DMS 273 treated with DMSO at 0.1 percent for 48 hours (cell line): ENCODE measurements at regions not wholly inside any gene's neighbourhood (a gene's known extent, or its start where the extent isn't known, plus 50 kb on each side); places are given as distances from the start of the nearest gene placed in this dataset.

Experiments used
- DNase-seq: peaks from one replicate; lab custom pipeline; 2025; lab: John Stamatoyannopoulos, UW

DNA sequence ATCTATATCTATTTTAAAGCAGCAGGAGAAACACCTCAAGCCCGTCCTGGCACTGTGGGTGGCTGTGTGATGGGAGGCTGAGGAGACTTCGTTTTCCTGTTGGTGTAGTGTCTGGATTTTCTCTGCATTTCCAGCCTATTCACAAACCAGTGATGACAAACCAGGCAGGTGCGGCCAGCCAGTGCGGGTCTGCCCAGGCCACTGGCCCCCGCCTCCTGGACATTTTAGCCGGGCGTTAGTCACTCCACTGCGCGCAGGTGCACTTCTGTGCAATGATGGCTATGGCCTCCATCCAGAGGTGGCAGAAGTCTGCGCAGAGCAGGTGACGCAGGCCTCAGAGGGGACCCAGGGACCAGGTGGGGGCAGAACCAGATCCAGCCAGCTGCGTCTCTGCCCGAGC, 64.9 kb upstream of the PITRM1 start:
- no peak for DNase-seq

DNA sequence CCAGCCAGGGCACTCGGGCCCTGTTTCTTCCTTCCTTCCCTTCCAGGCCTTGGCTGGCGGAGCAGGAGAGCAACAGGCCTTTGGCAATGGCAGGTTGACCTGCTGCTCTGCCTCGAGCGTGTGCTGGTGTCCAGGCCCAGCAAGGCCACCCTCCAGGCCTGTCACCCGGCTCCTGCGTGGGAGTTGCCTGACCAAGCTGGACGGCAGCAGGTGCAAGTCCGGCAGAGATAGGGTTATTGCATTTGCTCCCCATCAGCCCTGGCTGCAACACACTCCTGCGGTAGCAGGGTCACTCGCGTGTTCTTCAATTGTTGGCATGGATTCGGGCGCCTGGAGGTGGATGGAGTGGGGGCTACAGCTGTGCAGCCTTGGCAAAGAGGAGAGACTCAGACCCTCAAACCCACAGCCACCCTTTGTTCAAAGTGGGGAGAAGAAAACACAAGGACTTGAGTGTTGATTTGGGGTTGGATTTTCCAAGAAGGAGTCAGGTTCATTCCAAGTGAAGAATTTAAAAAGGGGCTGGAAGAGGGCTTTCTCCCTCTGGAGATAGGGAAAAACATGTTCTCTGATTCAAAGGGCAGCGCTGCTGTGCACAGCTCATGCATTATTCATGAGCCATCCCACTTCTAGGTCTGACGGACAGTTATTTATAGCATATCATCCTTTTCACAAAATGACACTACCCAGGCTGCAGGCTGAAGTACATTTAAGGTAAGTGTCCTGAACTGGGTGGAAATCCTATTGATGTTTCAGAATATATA, 64.2 kb upstream of the PITRM1 start:
- no peak for DNase-seq

DNA sequence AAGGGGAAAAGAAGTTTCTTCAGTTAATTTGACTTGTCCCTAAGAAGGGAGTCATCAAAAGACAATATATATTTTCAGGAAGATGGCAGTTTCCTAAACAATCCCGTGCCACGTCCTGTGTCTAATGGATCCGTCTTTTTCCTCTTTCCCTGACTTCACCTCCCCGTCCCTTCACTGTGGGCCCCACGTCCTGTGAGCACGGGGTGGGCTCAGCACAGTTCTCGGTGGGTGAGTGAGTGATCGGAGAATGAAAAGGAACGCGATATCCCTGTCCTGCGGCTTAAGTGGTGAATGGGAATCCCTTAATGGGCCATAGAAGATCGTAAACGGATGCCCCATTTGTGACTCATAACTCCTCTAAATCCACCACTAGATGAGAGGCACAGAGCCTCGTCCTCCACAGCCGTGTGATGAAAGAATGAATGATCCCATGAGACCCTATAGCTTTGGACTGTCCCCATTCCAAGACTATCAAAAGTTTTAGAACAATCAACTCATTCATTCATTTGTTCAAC, 63.5 kb upstream of the PITRM1 start:
- DNase-seq, result no peak

DNA sequence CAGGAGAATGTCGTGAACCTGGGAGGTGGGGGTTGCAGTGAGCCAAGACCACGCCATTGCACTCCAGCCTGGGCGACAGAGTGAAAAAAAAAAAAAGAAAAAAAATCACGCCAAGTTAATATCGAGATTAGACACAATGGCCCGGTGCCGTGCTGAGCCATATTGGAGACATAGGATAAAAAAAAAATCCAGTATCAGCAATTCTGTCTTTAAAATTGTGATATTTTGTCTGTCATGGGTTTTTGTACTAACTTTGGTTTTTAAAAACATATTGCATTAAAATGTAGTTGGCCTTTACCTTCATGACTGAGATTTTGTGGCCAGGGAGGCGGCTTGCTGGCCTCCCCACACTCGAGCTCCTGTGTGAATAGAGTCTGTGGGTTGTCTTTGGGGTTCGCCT, 62.8 kb upstream of the PITRM1 start:
- DNase-seq, result no peak

DNA sequence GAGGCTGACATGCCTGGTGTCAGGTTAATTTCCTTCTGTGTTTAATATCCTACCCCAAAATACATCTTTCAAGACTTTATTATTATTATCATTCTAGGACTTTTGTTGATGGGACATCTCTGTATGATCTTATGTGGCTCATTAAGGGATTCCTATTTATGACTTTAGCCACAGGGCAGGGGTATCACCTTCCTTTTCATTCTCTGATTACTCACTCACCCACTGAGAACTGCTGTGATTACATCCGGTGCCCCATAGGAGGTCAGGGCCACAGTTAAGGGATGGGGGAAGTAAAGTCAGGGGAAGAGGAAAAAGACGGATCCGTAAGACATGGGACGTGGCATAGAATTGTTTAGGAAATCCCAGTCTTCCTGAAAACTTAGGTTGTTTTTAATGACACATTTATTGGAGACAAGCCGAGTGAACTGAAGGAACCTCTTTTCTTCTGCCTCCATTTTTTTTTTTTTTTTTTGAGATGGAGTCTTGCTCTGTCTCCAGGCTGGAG, 61.0 kb upstream of the PITRM1 start:
- no peak for DNase-seq

DNA sequence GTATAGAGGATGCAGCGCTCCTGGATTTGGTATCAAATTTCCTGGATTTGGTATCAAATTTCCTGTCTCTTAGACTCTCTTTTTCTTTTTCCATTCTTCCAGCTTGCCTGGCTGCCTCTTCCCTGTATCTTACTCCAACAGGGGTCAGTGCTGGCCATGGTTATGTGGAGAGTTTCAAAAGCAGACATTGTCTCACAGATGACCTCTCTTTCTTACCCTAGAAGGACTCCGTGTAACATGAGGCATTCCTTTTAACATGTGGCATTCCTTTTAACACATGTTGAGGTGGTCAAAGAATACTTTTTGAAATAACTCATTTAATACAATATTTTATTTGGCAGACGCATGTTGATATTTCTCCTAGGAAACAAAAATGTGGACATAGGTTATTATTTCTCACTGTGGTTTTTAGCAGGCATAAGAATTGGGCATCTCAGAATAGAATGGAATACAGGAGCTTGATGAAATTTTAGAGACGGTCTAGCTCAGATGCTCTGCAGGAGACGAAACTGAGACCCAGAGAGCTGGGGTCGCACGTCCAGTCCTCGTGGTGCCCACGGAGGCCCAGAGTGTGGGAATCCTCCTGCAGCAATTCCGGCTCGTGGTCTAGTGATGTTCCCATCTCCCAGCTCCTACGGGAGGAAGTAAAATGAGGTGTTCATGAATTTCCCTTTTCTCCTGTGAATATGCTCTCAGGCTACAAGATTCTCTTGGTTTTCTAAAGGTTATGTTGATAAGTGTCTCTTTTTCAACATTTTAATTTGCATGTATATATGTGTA, 59.6 kb upstream of the PITRM1 start:
- DNase-seq, result no peak

DNA sequence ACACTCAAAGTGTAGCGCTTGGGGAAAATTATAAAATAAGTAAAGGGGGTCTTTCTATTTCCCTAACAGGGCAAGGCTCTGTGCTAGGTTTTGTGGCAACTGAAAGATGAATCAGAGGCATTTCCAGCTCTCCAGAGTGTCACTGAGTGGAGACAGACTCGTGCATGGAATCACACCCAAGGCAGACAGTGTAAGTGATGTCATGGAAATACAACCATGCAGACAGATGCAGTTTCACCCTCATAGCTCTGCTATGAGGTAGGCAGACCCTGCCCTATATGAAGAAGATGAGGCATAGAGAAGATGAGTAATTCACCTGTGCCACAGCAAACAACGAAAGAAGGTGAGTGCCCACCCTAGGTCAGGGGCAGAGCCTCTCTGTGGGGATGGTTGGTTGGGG, 57.2 kb upstream of the PITRM1 start:
- DNase-seq, result no peak

DNA sequence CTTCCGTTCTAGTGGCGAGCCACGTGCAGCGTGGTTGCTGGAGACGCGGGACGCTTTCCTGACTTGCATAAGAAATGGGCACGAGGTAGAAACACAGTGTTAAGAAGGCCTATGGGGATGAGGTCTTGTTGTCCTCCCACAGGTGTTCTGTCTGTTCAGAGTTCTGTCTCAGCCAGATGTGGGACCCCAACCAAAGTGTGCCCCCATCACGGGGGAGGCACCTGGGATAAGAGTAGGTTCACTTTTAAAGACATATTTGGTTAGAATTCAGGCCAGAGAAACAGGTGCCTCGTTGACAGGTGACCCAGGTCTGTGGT, 56.0 kb upstream of the PITRM1 start:
- DNase-seq, result no peak

DNA sequence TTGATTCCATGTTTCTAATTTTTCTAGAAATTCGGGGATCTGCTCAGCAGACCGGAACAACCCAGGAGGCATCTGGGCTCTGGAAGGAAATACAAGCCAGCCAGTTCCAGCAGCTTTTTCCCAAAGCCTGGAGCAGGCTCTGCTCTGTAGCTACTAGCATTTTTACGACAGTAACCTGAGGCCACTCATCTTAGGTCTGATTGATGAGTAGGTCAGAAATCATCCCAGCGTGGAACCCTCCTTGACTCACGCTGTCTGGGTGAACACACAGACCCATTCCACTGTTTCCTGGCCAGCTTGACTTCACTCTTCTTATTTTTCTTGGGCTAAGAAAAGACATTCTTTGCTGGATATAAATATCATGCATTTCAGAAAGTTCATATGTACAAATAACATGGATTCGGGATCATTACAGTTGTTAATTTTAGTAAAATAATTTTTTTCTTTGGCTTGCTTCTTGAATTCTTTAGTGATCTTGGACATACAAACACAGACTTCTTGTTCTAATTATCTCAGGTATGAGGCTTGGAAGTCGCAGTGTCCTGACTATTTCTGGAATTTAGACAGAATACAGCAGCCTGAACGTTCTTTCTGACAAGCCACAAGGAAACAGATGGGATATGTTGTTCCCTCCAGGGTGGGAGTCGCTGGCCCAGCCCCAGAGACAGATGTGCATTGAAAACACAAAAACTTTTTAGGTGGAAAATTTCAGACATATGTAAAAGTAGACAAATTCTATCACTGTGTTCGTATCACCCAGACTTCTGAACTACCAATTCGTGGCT, 54.6 kb upstream of the PITRM1 start:
- DNase-seq, result no peak

DNA sequence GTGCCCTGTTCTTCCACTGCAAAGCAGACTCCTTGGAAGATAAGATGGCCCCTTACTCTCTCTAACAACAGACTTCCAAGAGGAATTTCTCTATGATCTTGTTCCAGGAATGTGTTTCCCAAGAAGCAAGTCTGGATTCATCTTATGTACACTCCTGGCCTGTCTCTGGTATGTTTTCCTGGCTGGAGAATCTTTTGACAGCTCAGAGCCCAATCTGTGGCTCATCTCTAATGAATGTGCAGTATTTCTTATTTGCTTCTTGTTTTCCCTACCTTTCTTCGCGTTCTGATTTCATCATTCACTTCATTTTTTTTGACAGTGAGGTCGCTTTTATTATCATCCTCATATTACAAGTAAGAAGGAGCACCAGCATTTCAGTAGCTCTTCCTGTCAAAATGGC, 53.0 kb upstream of the PITRM1 start:
- no peak for DNase-seq

DNA sequence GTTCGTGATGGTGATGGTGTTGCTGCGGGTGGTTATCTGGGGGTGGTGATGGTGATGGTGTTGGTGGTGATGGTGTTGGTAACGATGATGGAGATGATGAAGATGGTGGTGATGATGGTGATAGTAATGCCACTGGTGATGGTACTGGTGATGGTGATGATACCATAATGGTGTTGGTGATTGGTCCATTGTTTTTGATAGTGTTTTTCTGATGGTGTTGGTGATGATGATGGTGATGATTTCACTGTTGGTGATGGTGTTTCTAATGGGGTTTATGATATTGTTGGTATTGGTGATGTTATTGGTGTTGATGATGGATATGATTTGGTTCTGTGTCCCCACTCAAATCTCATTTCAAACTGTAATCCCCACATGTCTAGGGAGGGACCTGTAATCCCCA, 51.7 kb upstream of the PITRM1 start:
- DNase-seq, result no peak

DNA sequence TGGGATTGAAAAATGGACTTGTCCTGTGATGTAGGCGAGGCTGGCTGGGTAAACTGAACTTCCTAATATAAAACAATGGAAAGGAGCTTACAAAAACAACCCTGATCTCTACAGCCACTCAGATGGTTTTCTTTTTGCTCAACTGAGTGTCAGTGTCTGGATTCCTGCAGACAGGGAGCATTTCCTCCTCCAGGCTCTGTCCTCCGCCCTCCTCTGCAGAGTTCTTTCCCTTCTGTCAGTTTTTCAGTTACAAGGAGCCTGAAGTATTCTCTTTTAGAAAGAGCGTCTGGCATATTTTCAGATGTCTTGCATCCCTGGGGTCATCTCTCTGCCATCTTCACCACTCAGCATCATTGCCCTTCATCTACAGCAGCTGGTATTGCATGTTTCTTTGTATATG, 50.0 kb upstream of the PITRM1 start:
- no peak for DNase-seq
